Stomach smooth muscle (tissue), 2 donors: ENCODE measurements at regions not wholly inside any gene's neighbourhood (a gene's known extent, or its start where the extent isn't known, plus 50 kb on each side); places are given as distances from the start of the nearest gene placed in this dataset.
"Not testable (repeated sequence)": the region's sequence is repeated elsewhere in the genome, so short reads cannot be mapped to it uniquely, and the experiment has no call there.

Experiments
- H3K27ac ChIP-seq: one replicate; pipeline ENCODE4 v1.7.0; 2013; ENCODE audit warnings: mild to moderate bottlenecking, low read length, inconsistent platforms
- H3K27me3 ChIP-seq, 2 donors: one replicate each; pipeline ENCODE4 v1.7.0; 2013; ENCODE audit warnings: low read length in 2 of 2; ENCODE audit not compliant: insufficient read depth in 2 of 2, control insufficient read depth in 1 of 2
- H3K36me3 ChIP-seq, 2 donors: one replicate each; pipeline ENCODE4 v1.7.0; 2013; ENCODE audit warnings: low read length in 2 of 2; ENCODE audit not compliant: control insufficient read depth in 2 of 2, insufficient read depth in 2 of 2
- H3K4me1 ChIP-seq: one replicate; pipeline ENCODE4 v1.7.0; 2013; ENCODE audit warnings: low read length; ENCODE audit not compliant: control insufficient read depth, insufficient read depth
- H3K4me3 ChIP-seq, 2 donors: one replicate each; pipeline ENCODE4 v1.7.0; 2013; ENCODE audit warnings: low read length in 2 of 2
- H3K9ac ChIP-seq, 2 donors: one replicate each; pipeline ENCODE4 v1.7.0; 2013; ENCODE audit warnings: low read length in 2 of 2, mild to moderate bottlenecking in 1 of 2
- H3K9me3 ChIP-seq, 2 donors: one replicate each; pipeline ENCODE4 v1.7.0; 2013; ENCODE audit warnings: low read length in 2 of 2; ENCODE audit not compliant: control insufficient read depth in 2 of 2
- donor health status: healthy.
- donor health status: Pancreatic carcinoma.

GRCh38 chr12:14207905-14208551 lies 157.5 kb upstream of the ATF7IP start:
- Histone ChIP-seq H3K36me3 (no peaks in the 10 kb centered on the region), H3K4me1 (no peaks in the 10 kb centered on the region), H3K27ac (no peak overlapping the region), H3K9ac (no peak overlapping the region), H3K27me3 (no peaks in the 10 kb centered on the region), H3K4me3 (no peak overlapping the region), H3K9me3 (no peaks in the 10 kb centered on the region)

GRCh38 chr12:14211947-14212387 lies 153.5 kb upstream of the ATF7IP start:
- Histone ChIP-seq H3K27ac (no peak overlapping the region), H3K9ac (no peak overlapping the region), H3K27me3 (no peaks in the 10 kb centered on the region), H3K4me3 (no peak overlapping the region), H3K9me3 (peaks cover 0 to 1% of the 10 kb centered on the region in 2 donors), H3K36me3 (no peaks in the 10 kb centered on the region), H3K4me1 (no peaks in the 10 kb centered on the region)

- H3K4me3 ChIP-seq, result no peak overlapping the region
- H3K9ac ChIP-seq, result no peak overlapping the region
- no peaks in the 10 kb centered on the region for H3K27me3 ChIP-seq
- H3K9me3 ChIP-seq, result peaks cover 0 to 3% of the 10 kb centered on the region in 2 donors
- H3K36me3 ChIP-seq, result no peaks in the 10 kb centered on the region
- no peaks in the 10 kb centered on the region for H3K4me1 ChIP-seq
- H3K27ac ChIP-seq, result no peak overlapping the region
Measured at GRCh38 chr12:14213542-14213941, 151.9 kb upstream of the ATF7IP start.

GRCh38 chr12:14214495-14214894 lies 151.0 kb upstream of the ATF7IP start:
- no peak overlapping the region for H3K27ac ChIP-seq
- peaks cover 0 to 3% of the 10 kb centered on the region in 2 donors for H3K9me3 ChIP-seq
- H3K27me3 ChIP-seq, result no peaks in the 10 kb centered on the region
- no peak overlapping the region for H3K9ac ChIP-seq
- H3K4me3 ChIP-seq, result no peak overlapping the region
- no peaks in the 10 kb centered on the region for H3K36me3 ChIP-seq
- H3K4me1 ChIP-seq, result no peaks in the 10 kb centered on the region

GRCh38 chr12:14215949-14216348 lies 149.5 kb upstream of the ATF7IP start:
- not testable (repeated sequence) for H3K9me3 ChIP-seq, H3K4me1 ChIP-seq, H3K36me3 ChIP-seq, H3K27me3 ChIP-seq, H3K27ac ChIP-seq, H3K9ac ChIP-seq
- H3K4me3 ChIP-seq, result peak overlapping the region; percentile 56 to 59

- Histone ChIP-seq H3K9ac (no peak overlapping the region), H3K4me3 (peak overlapping the region; percentile 56 to 59), H3K4me1 (no peaks in the 10 kb centered on the region), H3K27ac (no peak overlapping the region), H3K9me3 (peaks cover 0 to 3% of the 10 kb centered on the region in 2 donors), H3K36me3 (no peaks in the 10 kb centered on the region), H3K27me3 (no peaks in the 10 kb centered on the region)
Measured at GRCh38 chr12:14216405-14217294, 148.8 kb upstream of the ATF7IP start.

- Histone ChIP-seq H3K9ac (no peak overlapping the region), H3K4me3 (no peak overlapping the region), H3K27me3 (no peaks in the 10 kb centered on the region), H3K9me3 (peaks cover 0 to 3% of the 10 kb centered on the region in 2 donors), H3K36me3 (no peaks in the 10 kb centered on the region), H3K27ac (no peak overlapping the region), H3K4me1 (no peaks in the 10 kb centered on the region)
Measured at GRCh38 chr12:14219156-14219555, 146.3 kb upstream of the ATF7IP start.

GRCh38 chr12:14219670-14220069 lies 145.8 kb upstream of the ATF7IP start:
- H3K4me3 ChIP-seq, H3K27me3 ChIP-seq, H3K27ac ChIP-seq, H3K4me1 ChIP-seq, H3K9ac ChIP-seq, H3K9me3 ChIP-seq, H3K36me3 ChIP-seq: not testable (repeated sequence)

GRCh38 chr12:14225064-14225463 lies 140.4 kb upstream of the ATF7IP start:
- no peaks in the 10 kb centered on the region for H3K4me1 ChIP-seq
- no peaks in the 10 kb centered on the region for H3K36me3 ChIP-seq
- H3K27me3 ChIP-seq, result no peaks in the 10 kb centered on the region
- H3K4me3 ChIP-seq, result no peak overlapping the region
- H3K9me3 ChIP-seq, result peaks cover 0 to 2% of the 10 kb centered on the region in 2 donors
- H3K27ac ChIP-seq, result no peak overlapping the region
- no peak overlapping the region for H3K9ac ChIP-seq

GRCh38 chr12:14235176-14235575 lies 130.3 kb upstream of the ATF7IP start:
- H3K36me3 ChIP-seq, H3K9me3 ChIP-seq, H3K27me3 ChIP-seq, H3K9ac ChIP-seq, H3K27ac ChIP-seq, H3K4me3 ChIP-seq, H3K4me1 ChIP-seq: not testable (repeated sequence)

- not testable (repeated sequence) for H3K9ac ChIP-seq, H3K4me3 ChIP-seq, H3K4me1 ChIP-seq, H3K27me3 ChIP-seq, H3K27ac ChIP-seq, H3K9me3 ChIP-seq, H3K36me3 ChIP-seq
Measured at GRCh38 chr12:14236641-14237040, 128.8 kb upstream of the ATF7IP start.
